Kidney epithelial cell (primary cell): ENCODE measurements at regions not wholly inside any gene's neighbourhood (a gene's known extent, or its start where the extent isn't known, plus 50 kb on each side); places are given as distances from the start of the nearest gene placed in this dataset.

Experiments
- DNase-seq: peaks from one replicate; pipeline ENCODE4 v3.0.0-alpha.2; 2010; ENCODE audit warnings: low read depth
- H3K27me3 ChIP-seq: 2 replicates; pipeline ENCODE4 v1.6.0; 2011; ENCODE audit warnings: low read length; ENCODE audit not compliant: control insufficient read depth, insufficient read depth
- H3K36me3 ChIP-seq: 2 replicates; pipeline ENCODE4 v1.5.1; 2011; ENCODE audit warnings: low read length; ENCODE audit not compliant: control insufficient read depth, insufficient read depth
- H3K4me3 ChIP-seq: 2 replicates; pipeline ENCODE4 v1.5.1; 2011; ENCODE audit warnings: low read depth, mild to moderate bottlenecking, control low read depth, low read length
- CTCF ChIP-seq: IDR thresholded peaks from 2 replicates; pipeline ENCODE4 v1.5.1; 2011; ENCODE audit warnings: mild to moderate bottlenecking, moderate library complexity, low read length, control low read depth, inconsistent platforms; ENCODE audit not compliant: insufficient read depth, poor library complexity, severe bottlenecking

DNA sequence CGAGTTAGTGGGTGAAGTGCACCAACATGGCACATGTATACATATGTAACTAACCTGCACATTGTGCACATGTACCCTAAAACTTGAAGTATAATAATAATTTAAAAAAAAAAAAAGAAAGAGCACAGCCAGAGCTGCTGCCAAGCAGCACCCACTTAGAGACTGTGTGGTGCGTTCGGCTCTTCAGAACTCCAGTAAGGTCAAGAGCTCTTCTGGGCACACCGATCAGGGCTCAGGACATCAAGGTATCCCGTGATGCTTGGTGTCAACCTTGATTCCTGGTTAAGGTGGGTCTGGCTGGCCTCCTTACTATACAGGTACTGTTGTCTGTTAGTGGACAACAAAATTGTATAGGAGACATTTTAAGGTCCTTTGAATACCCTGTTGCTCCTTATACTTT, 385.7 kb upstream of the AKR1E2 start:
- TF ChIP-seq CTCF, result no peak
- no peaks in the 10 kb centered on the region for H3K27me3 ChIP-seq
- H3K4me3 ChIP-seq, result no peak overlapping the region
- no peak for DNase-seq
- H3K36me3 ChIP-seq, result no peaks in the 10 kb centered on the region

DNA sequence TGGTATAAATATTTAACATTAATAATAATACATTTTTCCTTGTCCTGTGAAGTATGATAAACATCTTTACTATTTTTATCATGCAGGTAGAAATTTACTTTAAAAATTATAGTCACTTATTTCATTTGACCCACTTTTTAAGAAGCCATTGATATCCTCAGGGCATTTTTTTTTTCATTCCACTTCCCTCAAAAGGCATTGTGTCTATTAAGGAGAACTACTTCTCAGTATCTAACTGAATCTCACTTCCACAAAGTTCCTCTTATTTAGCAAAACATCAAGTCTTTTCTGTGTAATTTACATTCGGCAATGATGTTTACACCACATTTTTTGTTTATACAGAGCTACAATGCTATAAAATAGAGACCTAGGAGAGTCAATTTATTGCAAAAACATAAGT, 388.2 kb upstream of the AKR1E2 start:
- Histone ChIP-seq H3K36me3 (no peaks in the 10 kb centered on the region), H3K27me3 (no peaks in the 10 kb centered on the region), H3K4me3 (no peak overlapping the region)
- no peak for TF ChIP-seq CTCF
- no peak for DNase-seq

GRCh38 chr10:4437061-4437460, 388.9 kb upstream of the AKR1E2 start:
- H3K4me3 ChIP-seq, result no peak overlapping the region
- no peak for DNase-seq
- TF ChIP-seq CTCF, result no peak
- H3K36me3 ChIP-seq, result no peaks in the 10 kb centered on the region
- no peaks in the 10 kb centered on the region for H3K27me3 ChIP-seq

- TF ChIP-seq CTCF, result no peak
Observed at GRCh38 chr10:4436103-4436502, 389.9 kb upstream of the AKR1E2 start.

GRCh38 chr10:4434516-4435071, 391.4 kb upstream of the AKR1E2 start:
- no peaks in the 10 kb centered on the region for H3K27me3 ChIP-seq
- H3K4me3 ChIP-seq, result no peak overlapping the region
- TF ChIP-seq CTCF, result no peak
- DNase-seq, result no peak
- no peaks in the 10 kb centered on the region for H3K36me3 ChIP-seq

More at GRCh38 chr10:4436103-4436502, 389.9 kb upstream of the AKR1E2 start:
- no peak overlapping the region for H3K4me3 ChIP-seq
- no peaks in the 10 kb centered on the region for H3K27me3 ChIP-seq
- H3K36me3 ChIP-seq, result no peaks in the 10 kb centered on the region
- DNase-seq, result no peak

- TF ChIP-seq CTCF, result no peak
- Histone ChIP-seq H3K27me3 (no peaks in the 10 kb centered on the region), H3K4me3 (no peak overlapping the region), H3K36me3 (no peaks in the 10 kb centered on the region)
- DNase-seq, result no peak
Observed at GRCh38 chr10:4434105-4434504, 391.9 kb upstream of the AKR1E2 start.
